ENCODE measurements at regions not wholly inside any gene's neighbourhood (a gene's known extent, or its start where the extent isn't known, plus 50 kb on each side); places are given as distances from the start of the nearest gene placed in this dataset.

- TF ChIP-seq CTCF (IDR thresholded peaks at IDR 0.05; ENCODE audit: insufficient read depth, low read length) = no peak
- TF ChIP-seq POLR2AphosphoS5 (IDR thresholded peaks at IDR 0.05; ENCODE audit: low read depth) = no peak
Observed at GRCh38 chr2:239760596-239760995, 264.5 kb downstream of the NDUFA10 start.
